Spinal cord (tissue), 9 donors: ENCODE measurements at regions not wholly inside any gene's neighbourhood (a gene's known extent, or its start where the extent isn't known, plus 50 kb on each side); places are given as distances from the start of the nearest gene placed in this dataset.

Experiments used
- DNase-seq, 6 donors: peaks; one replicate each; pipeline versions ENCODE4 v3.0.0 to v3.0.0-alpha.2; 2013 to 2015; ENCODE audit warnings: low spot score in 6 of 6, low read depth in 4 of 6
- H3K27ac ChIP-seq: one replicate; pipeline ENCODE4 v1.5.1; 2013; ENCODE audit warnings: low read depth, low read length, control low read depth
- H3K27me3 ChIP-seq: one replicate; pipeline ENCODE4 v1.6.1; 2013; ENCODE audit warnings: low read length; ENCODE audit not compliant: control insufficient read depth, insufficient read depth
- H3K36me3 ChIP-seq: one replicate; pipeline ENCODE4 v1.6.1; 2013; ENCODE audit warnings: low read length; ENCODE audit not compliant: control insufficient read depth, insufficient read depth
- H3K4me1 ChIP-seq: one replicate; pipeline ENCODE4 v1.6.1; 2013; ENCODE audit warnings: low read length; ENCODE audit not compliant: control insufficient read depth, insufficient read depth
- H3K4me3 ChIP-seq: one replicate; pipeline ENCODE4 v1.5.1; 2013; ENCODE audit warnings: low read depth, low read length, control low read depth
- H3K9me3 ChIP-seq: one replicate; pipeline ENCODE4 v1.6.1; 2013; ENCODE audit warnings: low read length; ENCODE audit not compliant: control insufficient read depth, insufficient read depth
- WGBS: methylation state at CpG from one replicate; pipeline ENCODE4 v1.1.5; 2013; ENCODE audit warnings: missing lambda C conversion rate; ENCODE audit not compliant: insufficient coverage; 5-methylcytosine and 5-hydroxymethylcytosine counted together
- donor health status: healthy.

- Histone ChIP-seq H3K4me1 (no peaks in the 10 kb centered on the region), H3K9me3 (no peaks in the 10 kb centered on the region), H3K27me3 (no peaks in the 10 kb centered on the region), H3K36me3 (no peaks in the 10 kb centered on the region), H3K27ac (no peak overlapping the region), H3K4me3 (no peak overlapping the region)
- DNase-seq: no peak
- 50% methylated on average over 1 of the region's 7 CpGs for WGBS
These were observed 258.2 kb downstream of the KIF20B start for GRCh38 chr10:89959433-89960110.

GRCh38 chr10:89963451-89964102 lies 262.2 kb downstream of the KIF20B start:
- Histone ChIP-seq H3K4me1 (no peaks in the 10 kb centered on the region), H3K4me3 (no peak overlapping the region), H3K36me3 (no peaks in the 10 kb centered on the region), H3K27me3 (no peaks in the 10 kb centered on the region), H3K27ac (no peak overlapping the region), H3K9me3 (no peaks in the 10 kb centered on the region)
- no peak for DNase-seq
- WGBS: no CpG with 5 or more reads among the region's 2 CpGs

DNA sequence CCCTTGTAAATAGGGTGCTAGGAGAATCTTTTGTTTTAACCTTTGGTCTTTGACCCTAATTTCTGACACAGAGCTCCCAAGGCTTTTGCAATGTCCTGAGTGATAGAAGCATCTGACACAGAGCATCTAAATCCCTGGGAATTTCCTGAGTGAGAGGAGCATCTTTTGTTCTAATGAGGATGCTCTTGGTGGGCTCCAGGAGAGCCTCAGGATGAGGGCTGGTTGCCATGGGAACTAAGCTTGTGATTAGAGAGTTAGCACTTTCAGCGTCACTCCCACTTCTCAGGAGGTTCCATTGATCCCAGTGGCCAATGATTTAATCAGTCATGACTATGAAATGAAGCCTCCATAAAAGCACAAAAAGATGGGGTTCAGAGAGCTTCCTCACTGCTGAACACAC lies 264.8 kb downstream of the KIF20B start:
- no peaks in the 10 kb centered on the region for H3K4me1 ChIP-seq
- H3K9me3 ChIP-seq: no peaks in the 10 kb centered on the region
- no peak overlapping the region for H3K27ac ChIP-seq
- DNase-seq: peak in 1 of 6 donors; percentile 63
- no CpG with 5 or more reads among the region's 1 CpG for WGBS
- no peak overlapping the region for H3K4me3 ChIP-seq
- H3K27me3 ChIP-seq: no peaks in the 10 kb centered on the region
- H3K36me3 ChIP-seq: no peaks in the 10 kb centered on the region

- WGBS: no CpG with 5 or more reads among the region's 2 CpGs
- Histone ChIP-seq H3K4me3 (no peak overlapping the region), H3K9me3 (no peaks in the 10 kb centered on the region), H3K36me3 (no peaks in the 10 kb centered on the region), H3K27me3 (no peaks in the 10 kb centered on the region), H3K4me1 (no peaks in the 10 kb centered on the region), H3K27ac (no peak overlapping the region)
- no peak for DNase-seq
These were observed 271.9 kb downstream of the KIF20B start for GRCh38 chr10:89973326-89973725.

GRCh38 chr10:89975071-89975470 lies 273.7 kb downstream of the KIF20B start:
- no peak overlapping the region for H3K4me3 ChIP-seq
- H3K36me3 ChIP-seq: no peaks in the 10 kb centered on the region
- no CpG with 5 or more reads among the region's 2 CpGs for WGBS
- H3K27ac ChIP-seq: no peak overlapping the region
- H3K4me1 ChIP-seq: no peaks in the 10 kb centered on the region
- no peak for DNase-seq
- H3K27me3 ChIP-seq: no peaks in the 10 kb centered on the region
- H3K9me3 ChIP-seq: no peaks in the 10 kb centered on the region

- Histone ChIP-seq H3K27ac (no peak overlapping the region), H3K4me3 (no peak overlapping the region), H3K36me3 (no peaks in the 10 kb centered on the region), H3K4me1 (no peaks in the 10 kb centered on the region), H3K27me3 (no peaks in the 10 kb centered on the region), H3K9me3 (no peaks in the 10 kb centered on the region)
- DNase-seq: peak in 1 of 6 donors; percentile 38
- WGBS: no CpG with 5 or more reads among the region's 2 CpGs
These were observed 274.4 kb downstream of the KIF20B start for GRCh38 chr10:89975771-89976170.

DNA sequence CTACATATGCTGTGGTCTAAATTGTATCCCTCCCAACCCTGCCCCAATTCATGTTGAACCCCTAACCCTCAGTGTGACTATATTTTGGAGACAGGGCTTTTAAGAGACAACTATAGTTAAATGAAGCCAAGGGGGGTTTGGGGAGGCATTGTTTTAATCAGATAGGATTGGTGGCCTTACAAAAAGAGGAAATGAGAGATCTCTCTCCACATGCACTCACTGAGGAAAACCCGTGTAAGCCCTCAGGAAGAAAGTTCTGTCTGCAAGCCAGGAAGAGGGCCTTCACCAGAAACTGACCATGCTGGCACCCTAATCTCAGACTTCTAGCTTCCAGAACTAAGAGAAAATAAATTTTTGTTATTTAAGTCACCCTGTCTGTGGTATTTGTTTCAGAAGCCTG lies 276.7 kb downstream of the KIF20B start:
- Histone ChIP-seq H3K27me3 (no peaks in the 10 kb centered on the region), H3K9me3 (no peaks in the 10 kb centered on the region), H3K27ac (no peak overlapping the region), H3K4me1 (no peaks in the 10 kb centered on the region), H3K4me3 (no peak overlapping the region), H3K36me3 (no peaks in the 10 kb centered on the region)
- WGBS: no CpG with 5 or more reads among the region's 1 CpG
- DNase-seq: no peak

DNA sequence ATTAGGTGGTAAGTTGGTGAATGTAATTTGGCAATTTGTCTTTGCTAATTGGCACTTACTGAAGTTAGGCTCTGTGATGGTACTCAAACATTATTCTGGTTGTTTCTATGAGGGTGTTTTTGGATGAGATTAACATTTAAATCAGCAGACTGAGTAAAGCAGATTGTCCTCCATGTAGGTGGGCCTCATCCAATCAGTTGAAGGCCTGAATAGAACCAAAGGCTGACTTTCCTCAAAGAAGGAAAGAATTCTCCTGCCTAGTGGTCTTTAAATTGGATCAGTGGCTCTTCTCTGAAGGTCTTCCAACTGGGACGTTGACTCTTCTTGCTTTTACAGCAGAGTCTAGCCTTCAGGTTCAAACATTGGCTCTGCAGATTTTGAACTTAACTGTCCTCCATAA lies 278.3 kb downstream of the KIF20B start:
- DNase-seq: no peak
- Histone ChIP-seq H3K27me3 (no peaks in the 10 kb centered on the region), H3K4me3 (no peak overlapping the region), H3K27ac (no peak overlapping the region), H3K36me3 (no peaks in the 10 kb centered on the region), H3K4me1 (no peaks in the 10 kb centered on the region), H3K9me3 (no peaks in the 10 kb centered on the region)
- WGBS: no CpG with 5 or more reads among the region's 1 CpG

GRCh38 chr10:89980166-89980565 lies 278.8 kb downstream of the KIF20B start:
- H3K9me3 ChIP-seq: no peaks in the 10 kb centered on the region
- H3K4me3 ChIP-seq: no peak overlapping the region
- WGBS: no CpG with 5 or more reads among the region's 2 CpGs
- no peak overlapping the region for H3K27ac ChIP-seq
- no peak for DNase-seq
- no peaks in the 10 kb centered on the region for H3K27me3 ChIP-seq
- H3K36me3 ChIP-seq: no peaks in the 10 kb centered on the region
- no peaks in the 10 kb centered on the region for H3K4me1 ChIP-seq

GRCh38 chr10:89981891-89982290 lies 280.5 kb downstream of the KIF20B start:
- H3K4me1 ChIP-seq: no peaks in the 10 kb centered on the region
- WGBS: no CpG with 5 or more reads among the region's 3 CpGs
- no peaks in the 10 kb centered on the region for H3K9me3 ChIP-seq
- no peaks in the 10 kb centered on the region for H3K36me3 ChIP-seq
- no peaks in the 10 kb centered on the region for H3K27me3 ChIP-seq
- no peak overlapping the region for H3K4me3 ChIP-seq
- peak in 2 of 6 donors; percentile 59 to 71 for DNase-seq
- no peak overlapping the region for H3K27ac ChIP-seq
